M059J (cell line): ENCODE measurements at regions not wholly inside any gene's neighbourhood (a gene's known extent, or its start where the extent isn't known, plus 50 kb on each side); places are given as distances from the start of the nearest gene placed in this dataset.

Source experiments
- DNase-seq: peaks from one replicate; pipeline ENCODE4 v3.0.0-alpha.2; 2012; ENCODE audit warnings: low read depth

GRCh38 chr3:45330510-45331295 is 57.7 kb upstream of the LARS2 start:
- DNase-seq = peak; percentile 20

GRCh38 chr3:45332493-45332892 is 55.9 kb upstream of the LARS2 start:
- DNase-seq = peak; percentile 26

- peak; percentile 27 for DNase-seq
These were observed 55.4 kb upstream of the LARS2 start for GRCh38 chr3:45332901-45333407.

- peak; percentile 61 for DNase-seq
These were observed 54.8 kb upstream of the LARS2 start for GRCh38 chr3:45333549-45333948.

- no peak for DNase-seq
These were observed 50.4 kb upstream of the LARS2 start for GRCh38 chr3:45337839-45338470.
